ENCODE measurements at regions not wholly inside any gene's neighbourhood (a gene's known extent, or its start where the extent isn't known, plus 50 kb on each side); places are given as distances from the start of the nearest gene placed in this dataset.
A peak's percentile ranks its signal among the peaks of the same experiment; 100 is the strongest.
"Not testable (repeated sequence)": the region's sequence is repeated elsewhere in the genome, so short reads cannot be mapped to it uniquely, and the experiment has no call there.

DNA sequence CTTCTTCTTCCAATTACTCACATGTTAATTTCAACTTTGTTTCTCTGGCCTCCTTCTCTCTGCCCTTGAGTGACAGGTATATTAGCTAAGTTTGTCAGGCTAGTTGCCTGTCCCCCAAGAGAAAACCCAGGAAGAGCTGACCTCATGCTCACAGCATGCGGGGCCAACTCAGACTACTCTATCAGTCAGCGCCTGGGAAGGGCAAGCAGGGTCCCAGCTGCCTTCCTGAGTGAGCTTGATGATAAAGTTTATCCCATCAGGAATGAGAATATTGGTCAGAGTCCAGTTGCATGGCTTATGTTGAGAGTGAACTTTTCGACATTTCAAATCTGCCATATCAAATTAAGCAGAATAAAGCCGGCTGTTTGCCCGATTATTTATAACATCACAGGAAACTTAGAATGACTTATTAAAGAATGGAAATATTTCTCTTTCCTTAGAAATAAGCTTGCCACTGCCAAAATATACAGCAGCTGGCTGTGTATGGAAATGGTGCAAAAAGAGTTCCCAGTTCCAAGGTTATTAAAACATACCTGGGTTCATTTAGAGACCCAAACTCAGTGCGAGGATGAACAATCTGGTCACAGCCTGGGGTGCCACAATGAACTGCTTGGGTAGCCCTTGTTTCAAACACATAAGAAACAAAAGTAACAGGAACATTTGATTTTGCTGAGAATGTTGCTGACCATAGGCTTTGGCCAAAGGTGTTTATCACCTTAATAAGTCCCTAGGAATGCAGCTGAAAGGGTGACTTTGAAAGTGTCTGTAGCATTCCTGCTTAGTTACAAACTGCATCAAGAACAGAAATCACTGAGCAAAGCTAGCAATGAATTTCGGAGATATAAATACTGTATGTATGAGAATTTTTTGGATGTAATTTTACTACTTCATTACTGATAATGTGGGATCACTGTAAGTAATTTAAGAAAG, 1553.8 kb upstream of the FLRT2 start:
- H3K4me3 ChIP-seq (replicated peaks; ENCODE audit: low read depth, low read length): no peak overlapping the region
- no peak for TF ChIP-seq CTCF (IDR thresholded peaks at IDR 0.05; ENCODE audit: low read length, missing control alignments)
- DNase-seq (ENCODE audit: low read depth): peak; percentile 18

- TF ChIP-seq CTCF (IDR thresholded peaks at IDR 0.05; ENCODE audit: low read length, missing control alignments): no peak
These were observed 1552.4 kb upstream of the FLRT2 start for GRCh38 chr14:83977583-83977982.

DNA sequence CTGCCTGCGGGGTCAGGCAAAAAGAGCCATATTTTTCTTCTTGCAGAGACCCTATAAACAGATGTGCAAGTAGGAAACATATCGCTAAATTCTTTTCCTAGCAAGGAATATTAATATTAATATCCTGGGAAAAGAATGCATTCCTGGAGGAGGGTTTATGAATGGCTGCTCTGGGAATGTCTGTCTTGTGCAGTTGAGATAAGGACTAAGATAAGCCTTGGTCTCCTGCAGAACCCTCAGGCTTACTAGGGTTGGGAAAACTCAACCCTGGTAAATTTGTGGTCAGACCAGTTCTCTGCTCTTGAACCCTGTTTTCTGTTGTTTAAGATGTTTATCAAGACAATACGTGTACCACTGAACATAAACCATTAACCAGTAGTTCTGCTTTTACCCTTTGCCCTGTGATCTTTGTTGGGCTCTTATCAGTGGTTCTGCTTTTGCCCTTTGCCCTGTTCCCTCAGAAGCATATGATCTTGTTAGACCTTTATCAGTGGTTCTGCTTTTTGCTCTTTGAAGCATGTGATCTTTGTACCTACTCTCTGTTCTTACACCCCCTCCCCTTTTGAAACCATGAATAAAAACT, 1548.2 kb upstream of the FLRT2 start:
- DNase-seq (ENCODE audit: low read depth); H3K4me3 ChIP-seq (replicated peaks; ENCODE audit: low read depth, low read length): not testable (repeated sequence)

More at GRCh38 chr14:83977583-83977982, 1552.4 kb upstream of the FLRT2 start:
- no peak for DNase-seq (ENCODE audit: low read depth)
- no peak overlapping the region for H3K4me3 ChIP-seq (replicated peaks; ENCODE audit: low read depth, low read length)

GRCh38 chr14:83988275-83988674, 1541.7 kb upstream of the FLRT2 start:
- H3K4me3 ChIP-seq (replicated peaks; ENCODE audit: low read depth, low read length): no peak overlapping the region
- peak; percentile 17 for TF ChIP-seq CTCF (IDR thresholded peaks at IDR 0.05; ENCODE audit: low read length, missing control alignments)
- DNase-seq (ENCODE audit: low read depth): peak; percentile 64

- no peak for TF ChIP-seq CTCF (IDR thresholded peaks at IDR 0.05; ENCODE audit: low read length, missing control alignments)
- no peak overlapping the region for H3K4me3 ChIP-seq (replicated peaks; ENCODE audit: low read depth, low read length)
- no peak for DNase-seq (ENCODE audit: low read depth)
These were observed 1538.3 kb upstream of the FLRT2 start for GRCh38 chr14:83991666-83992065.

GRCh38 chr14:83992857-83993256, 1537.1 kb upstream of the FLRT2 start:
- no peak for TF ChIP-seq CTCF (IDR thresholded peaks at IDR 0.05; ENCODE audit: low read length, missing control alignments)
- DNase-seq (ENCODE audit: low read depth): no peak
- no peak overlapping the region for H3K4me3 ChIP-seq (replicated peaks; ENCODE audit: low read depth, low read length)

DNA sequence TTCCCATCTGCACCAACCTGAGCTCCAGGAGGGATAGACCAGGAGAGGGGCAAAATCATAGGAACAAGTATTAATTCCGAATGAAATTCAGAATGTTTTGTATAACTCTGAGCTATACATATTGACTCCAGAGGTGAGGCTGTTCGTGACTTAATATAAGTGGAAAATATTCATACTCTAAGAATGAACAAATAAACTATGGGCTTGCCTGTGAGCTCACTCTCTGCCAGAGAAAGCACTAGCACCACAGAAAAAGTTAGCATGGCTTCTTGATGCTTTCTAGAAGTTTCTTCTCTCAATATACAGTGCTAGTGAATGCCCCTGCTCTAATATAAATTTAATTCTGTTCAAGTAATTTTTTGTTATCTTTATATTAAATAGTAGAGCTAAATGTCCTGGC, 1536.4 kb upstream of the FLRT2 start:
- no peak overlapping the region for H3K4me3 ChIP-seq (replicated peaks; ENCODE audit: low read depth, low read length)
- TF ChIP-seq CTCF (IDR thresholded peaks at IDR 0.05; ENCODE audit: low read length, missing control alignments): no peak
- no peak for DNase-seq (ENCODE audit: low read depth)

Data from fibroblast of pulmonary artery (primary cell).